ENCODE measurements at regions not wholly inside any gene's neighbourhood (a gene's known extent, or its start where the extent isn't known, plus 50 kb on each side); places are given as distances from the start of the nearest gene placed in this dataset.

DNA sequence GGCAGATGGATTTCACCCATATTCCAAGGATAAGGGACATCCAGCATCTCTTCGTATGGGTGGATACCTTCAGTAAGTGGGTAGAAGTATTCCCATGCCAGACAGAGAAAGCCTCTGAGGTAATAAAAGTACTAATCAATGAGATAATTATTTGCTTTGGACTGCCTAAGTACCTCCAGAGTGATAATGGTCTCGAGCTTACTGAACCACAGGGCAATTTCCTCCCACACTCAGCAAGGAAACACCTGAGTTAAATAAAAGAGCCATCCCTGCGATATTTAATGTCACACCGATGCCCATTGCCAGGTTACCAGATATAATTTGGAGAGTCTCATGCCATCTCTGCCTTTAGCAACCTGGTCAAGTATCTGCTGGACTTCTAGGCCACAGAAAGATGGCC, 70.6 kb upstream of the MPEG1 start:
- Histone ChIP-seq H3K4me1 (ENCODE audit: control insufficient read depth in 1 of 2, insufficient read depth in 2 of 2, low read length in 2 of 2) (peaks cover 0 to 1% of the 10 kb centered on the region in 2 donors), H3K36me3 (ENCODE audit: control insufficient read depth in 1 of 2, insufficient read depth in 2 of 2, low read length in 1 of 2) (no peaks in the 10 kb centered on the region), H3K27ac (ENCODE audit: low read depth in 1 of 2, low read length in 2 of 2) (no peak overlapping the region), H3K4me3 (ENCODE audit: low read length in 2 of 2) (no peak overlapping the region), H3K9me3 (ENCODE audit: control insufficient read depth, low read length) (no peaks in the 10 kb centered on the region), H3K27me3 (ENCODE audit: control insufficient read depth in 1 of 2, insufficient read depth in 2 of 2, low read length in 1 of 2) (no peaks in the 10 kb centered on the region)
- 74 to 77% methylated on average over 4 of the region's 4 CpGs for WGBS, 2 donors
- intact Hi-C loops (cut with DNase I): loop anchor here in 1 of 2 donors (5.0 kb wide), 1 partner anchor 76 kb away; no protein-coding TSS in a partner anchor
- ATAC-seq (ENCODE audit: low FRiP score) (no peak), DNase-seq (no peak)

DNA sequence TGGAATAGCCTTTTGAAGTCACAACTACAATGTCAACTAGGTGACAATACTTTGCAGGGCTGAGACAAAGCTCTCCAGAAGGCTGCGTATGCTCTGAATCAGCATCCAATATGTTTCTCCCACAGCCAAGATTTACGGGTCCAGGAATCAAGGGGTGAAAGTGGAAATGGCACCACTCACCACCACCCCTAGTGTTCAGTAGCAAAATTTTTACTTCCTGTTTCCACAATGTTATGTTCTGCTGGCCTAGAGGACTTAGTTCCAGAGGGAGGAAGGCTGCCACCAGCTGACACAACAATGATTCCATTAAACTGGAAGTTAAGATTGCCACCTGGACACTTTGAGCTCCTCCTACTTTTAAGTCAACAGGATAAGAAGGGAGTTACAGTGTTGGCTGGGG, 68.5 kb upstream of the MPEG1 start:
- peaks cover 0 to 1% of the 10 kb centered on the region in 2 donors for H3K4me1 ChIP-seq (ENCODE audit: control insufficient read depth in 1 of 2, insufficient read depth in 2 of 2, low read length in 2 of 2)
- no peaks in the 10 kb centered on the region for H3K27me3 ChIP-seq (ENCODE audit: control insufficient read depth in 1 of 2, insufficient read depth in 2 of 2, low read length in 1 of 2)
- H3K27ac ChIP-seq (ENCODE audit: low read depth in 1 of 2, low read length in 2 of 2): no peak overlapping the region
- WGBS, 2 donors: 83 to 87% methylated on average over 2 of the region's 2 CpGs
- ATAC-seq (ENCODE audit: low FRiP score) (no peak), DNase-seq (no peak)
- no peak overlapping the region for H3K4me3 ChIP-seq (ENCODE audit: low read length in 2 of 2)
- no peaks in the 10 kb centered on the region for H3K36me3 ChIP-seq (ENCODE audit: control insufficient read depth in 1 of 2, insufficient read depth in 2 of 2, low read length in 1 of 2)
- H3K9me3 ChIP-seq (ENCODE audit: control insufficient read depth, low read length): no peaks in the 10 kb centered on the region
- intact Hi-C loops (cut with DNase I): loop anchor here in 1 of 2 donors (5.0 kb wide), 1 partner anchor 74 kb away; no protein-coding TSS in a partner anchor

DNA sequence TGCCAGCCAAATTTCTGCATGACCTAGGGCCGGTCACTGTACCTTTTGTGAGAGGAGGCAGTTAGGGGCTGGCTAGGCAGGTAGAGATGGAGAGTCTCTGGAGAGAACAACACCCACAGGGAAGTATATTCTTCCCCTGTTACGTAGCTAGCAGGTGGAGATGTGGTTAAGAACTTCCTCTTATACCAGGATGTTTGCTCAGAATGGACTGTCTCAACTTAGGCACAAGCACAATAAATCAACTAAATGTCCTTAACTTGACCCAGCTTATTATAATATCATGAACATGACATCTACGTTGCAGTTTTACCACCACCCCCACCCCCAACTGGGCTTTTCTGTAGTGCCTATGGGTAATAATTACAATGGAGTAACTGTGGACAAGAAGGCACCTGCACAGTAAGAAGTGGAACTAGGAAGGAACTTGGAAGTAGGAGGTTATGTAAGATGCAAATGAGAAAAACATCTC, 60.7 kb upstream of the MPEG1 start:
- Histone ChIP-seq H3K27ac (ENCODE audit: low read depth in 1 of 2, low read length in 2 of 2) (no peak overlapping the region), H3K4me3 (ENCODE audit: low read length in 2 of 2) (no peak overlapping the region), H3K9me3 (ENCODE audit: control insufficient read depth, low read length) (no peaks in the 10 kb centered on the region), H3K4me1 (ENCODE audit: control insufficient read depth in 1 of 2, insufficient read depth in 2 of 2, low read length in 2 of 2) (no peaks in the 10 kb centered on the region), H3K36me3 (ENCODE audit: control insufficient read depth in 1 of 2, insufficient read depth in 2 of 2, low read length in 1 of 2) (no peaks in the 10 kb centered on the region), H3K27me3 (ENCODE audit: control insufficient read depth in 1 of 2, insufficient read depth in 2 of 2, low read length in 1 of 2) (no peaks in the 10 kb centered on the region)
- ATAC-seq (ENCODE audit: low FRiP score) (peak; percentile 53), DNase-seq (no peak)
- intact Hi-C loops (cut with DNase I): no loop called here
- WGBS, 2 donors: 62 to 72% methylated on average over 3 of the region's 3 CpGs

DNA sequence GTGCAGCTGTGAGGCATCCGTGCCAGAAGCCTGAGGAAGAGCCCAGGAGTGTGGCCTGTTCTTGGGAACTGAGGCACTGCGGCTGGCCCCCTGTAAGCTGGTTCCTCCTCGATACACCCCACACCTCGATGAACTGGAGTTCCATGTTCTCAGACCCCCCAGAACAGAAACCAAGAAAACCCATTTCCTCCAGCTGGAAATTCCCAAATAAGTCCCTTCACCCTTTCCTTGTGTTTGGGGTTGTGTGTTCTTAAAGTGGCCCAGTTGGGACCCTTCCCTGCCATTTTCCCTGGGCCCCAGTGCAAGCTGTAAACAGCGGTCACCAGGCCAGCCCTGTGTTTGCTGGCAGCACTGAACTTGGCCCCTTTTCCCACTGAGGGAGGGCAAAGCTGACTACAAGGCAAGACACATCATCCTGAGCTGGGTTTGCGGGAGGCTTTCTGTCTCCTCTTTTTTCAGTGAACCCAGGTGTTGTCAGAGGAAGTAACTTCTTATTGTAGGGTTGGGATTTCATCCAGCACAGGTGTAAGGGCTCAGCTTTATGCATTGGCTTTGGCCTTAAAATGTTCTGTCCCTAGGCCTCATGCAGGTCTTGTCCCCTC, 60.1 kb upstream of the MPEG1 start:
- DNase-seq: no peak
- 82 to 91% methylated on average over 6 of the region's 6 CpGs for WGBS, 2 donors
- no peaks in the 10 kb centered on the region for H3K27me3 ChIP-seq (ENCODE audit: control insufficient read depth in 1 of 2, insufficient read depth in 2 of 2, low read length in 1 of 2)
- no peaks in the 10 kb centered on the region for H3K4me1 ChIP-seq (ENCODE audit: control insufficient read depth in 1 of 2, insufficient read depth in 2 of 2, low read length in 2 of 2)
- intact Hi-C loops (cut with DNase I): no loop called here
- no peak overlapping the region for H3K4me3 ChIP-seq (ENCODE audit: low read length in 2 of 2)
- no peaks in the 10 kb centered on the region for H3K36me3 ChIP-seq (ENCODE audit: control insufficient read depth in 1 of 2, insufficient read depth in 2 of 2, low read length in 1 of 2)
- no peak overlapping the region for H3K27ac ChIP-seq (ENCODE audit: low read depth in 1 of 2, low read length in 2 of 2)
- H3K9me3 ChIP-seq (ENCODE audit: control insufficient read depth, low read length): no peaks in the 10 kb centered on the region
- ATAC-seq (ENCODE audit: low FRiP score): no peak

DNA sequence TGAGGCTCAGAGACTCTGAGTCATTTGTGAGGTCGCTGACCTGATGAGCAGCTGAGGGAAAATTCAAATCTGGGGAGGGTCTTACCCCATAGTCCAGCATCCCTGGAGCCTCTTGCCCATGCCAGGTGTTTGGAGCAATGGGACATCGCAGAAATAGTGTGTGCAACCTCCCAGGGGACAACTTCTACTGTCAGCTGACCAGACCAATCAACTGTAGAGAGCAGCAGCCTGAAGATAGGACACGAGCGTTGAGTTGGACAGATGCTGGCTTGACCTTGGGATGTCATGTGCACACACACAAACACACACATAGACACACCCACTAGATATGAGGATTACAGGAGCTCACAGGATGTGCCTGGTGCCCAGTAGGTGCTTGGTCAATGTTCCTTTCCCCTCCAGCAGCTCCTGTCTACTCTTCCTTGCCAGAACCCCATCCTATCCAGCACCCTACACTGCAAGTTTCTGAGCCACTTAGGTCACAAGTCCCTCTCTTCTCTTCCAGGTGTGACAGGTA, 59.1 kb upstream of the MPEG1 start:
- no peaks in the 10 kb centered on the region for H3K9me3 ChIP-seq (ENCODE audit: control insufficient read depth, low read length)
- no peaks in the 10 kb centered on the region for H3K4me1 ChIP-seq (ENCODE audit: control insufficient read depth in 1 of 2, insufficient read depth in 2 of 2, low read length in 2 of 2)
- no peak overlapping the region for H3K27ac ChIP-seq (ENCODE audit: low read depth in 1 of 2, low read length in 2 of 2)
- DNase-seq (no peak), ATAC-seq (ENCODE audit: low FRiP score) (no peak)
- H3K36me3 ChIP-seq (ENCODE audit: control insufficient read depth in 1 of 2, insufficient read depth in 2 of 2, low read length in 1 of 2): no peaks in the 10 kb centered on the region
- intact Hi-C loops (cut with DNase I): no loop called here
- no peak overlapping the region for H3K4me3 ChIP-seq (ENCODE audit: low read length in 2 of 2)
- 76 to 83% methylated on average over 4 of the region's 4 CpGs for WGBS, 2 donors
- no peaks in the 10 kb centered on the region for H3K27me3 ChIP-seq (ENCODE audit: control insufficient read depth in 1 of 2, insufficient read depth in 2 of 2, low read length in 1 of 2)

DNA sequence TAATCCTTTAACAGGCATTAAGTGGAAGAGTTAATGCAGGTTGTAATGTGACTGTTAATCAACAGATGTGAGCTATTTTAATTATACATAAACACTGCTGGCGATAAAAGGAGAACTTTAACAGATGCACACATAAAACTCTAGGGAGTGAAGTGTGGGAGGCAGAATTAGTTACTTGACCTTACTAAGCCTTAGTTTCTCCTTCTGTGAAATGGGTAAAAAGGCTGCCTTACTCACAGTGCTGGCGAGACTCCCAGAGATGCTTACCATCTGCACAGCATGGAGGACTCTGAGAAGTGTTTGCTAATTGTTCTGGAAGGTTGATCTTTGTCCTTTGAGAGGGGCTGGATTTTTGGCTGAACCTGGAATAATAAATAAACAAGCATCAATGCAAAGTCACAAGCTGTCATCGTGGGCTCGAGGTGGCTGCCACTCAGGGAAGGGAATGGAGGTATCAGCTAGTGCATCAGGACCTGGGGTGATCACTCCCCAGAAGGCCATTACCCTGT, 58.6 kb upstream of the MPEG1 start:
- Histone ChIP-seq H3K27ac (ENCODE audit: low read depth in 1 of 2, low read length in 2 of 2) (no peak overlapping the region), H3K36me3 (ENCODE audit: control insufficient read depth in 1 of 2, insufficient read depth in 2 of 2, low read length in 1 of 2) (no peaks in the 10 kb centered on the region), H3K4me3 (ENCODE audit: low read length in 2 of 2) (no peak overlapping the region), H3K9me3 (ENCODE audit: control insufficient read depth, low read length) (no peaks in the 10 kb centered on the region), H3K4me1 (ENCODE audit: control insufficient read depth in 1 of 2, insufficient read depth in 2 of 2, low read length in 2 of 2) (no peaks in the 10 kb centered on the region), H3K27me3 (ENCODE audit: control insufficient read depth in 1 of 2, insufficient read depth in 2 of 2, low read length in 1 of 2) (no peaks in the 10 kb centered on the region)
- intact Hi-C loops (cut with DNase I): no loop called here
- ATAC-seq (ENCODE audit: low FRiP score) (no peak), DNase-seq (no peak)
- WGBS, 2 donors: 77% methylated on average over 4 of the region's 4 CpGs

DNA sequence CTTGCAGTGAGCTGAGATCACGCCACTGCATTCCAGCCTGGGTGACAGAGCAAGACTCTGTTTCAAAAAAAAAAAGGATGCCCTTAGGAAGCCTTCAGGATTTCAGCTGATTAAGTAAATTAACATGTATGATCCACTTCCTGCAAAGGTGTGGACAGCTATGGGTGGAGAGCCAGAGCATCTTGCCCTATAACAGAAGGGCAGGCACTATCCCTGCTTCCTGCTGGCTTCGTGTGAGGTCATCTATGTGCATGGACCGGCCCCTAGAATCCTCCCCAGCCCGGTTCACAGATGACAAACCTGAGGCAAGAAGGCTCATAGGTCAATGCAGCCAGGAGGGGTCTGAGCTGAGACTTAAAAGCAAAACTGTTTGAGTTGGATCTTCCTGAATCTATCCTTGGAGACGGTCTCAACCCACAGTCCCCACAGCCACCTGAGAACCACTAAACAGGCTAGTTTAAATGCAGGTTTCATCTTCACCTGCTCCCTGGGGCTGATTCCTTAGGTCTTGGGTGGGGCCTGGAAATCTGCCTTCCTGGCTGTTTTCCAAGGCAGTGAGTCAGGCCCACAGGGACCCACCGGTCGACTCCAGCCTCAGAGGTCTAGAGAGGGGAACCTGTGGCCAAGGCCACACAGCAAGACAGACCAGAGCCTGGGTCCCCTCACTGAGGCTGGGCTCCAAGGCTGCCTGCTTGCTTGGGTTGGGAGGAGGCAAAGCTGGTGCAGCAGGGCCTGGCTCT, 55.2 kb upstream of the MPEG1 start:
- intact Hi-C loops (cut with DNase I): no loop called here
- H3K36me3 ChIP-seq (ENCODE audit: control insufficient read depth in 1 of 2, insufficient read depth in 2 of 2, low read length in 1 of 2): no peaks in the 10 kb centered on the region
- DNase-seq (no peak), ATAC-seq (ENCODE audit: low FRiP score) (no peak)
- 69 to 71% methylated on average over 7 of the region's 7 CpGs for WGBS, 2 donors
- H3K27ac ChIP-seq (ENCODE audit: low read depth in 1 of 2, low read length in 2 of 2): no peak overlapping the region
- H3K4me1 ChIP-seq (ENCODE audit: control insufficient read depth in 1 of 2, insufficient read depth in 2 of 2, low read length in 2 of 2): no peaks in the 10 kb centered on the region
- no peak overlapping the region for H3K4me3 ChIP-seq (ENCODE audit: low read length in 2 of 2)
- no peaks in the 10 kb centered on the region for H3K9me3 ChIP-seq (ENCODE audit: control insufficient read depth, low read length)
- no peaks in the 10 kb centered on the region for H3K27me3 ChIP-seq (ENCODE audit: control insufficient read depth in 1 of 2, insufficient read depth in 2 of 2, low read length in 1 of 2)

DNA sequence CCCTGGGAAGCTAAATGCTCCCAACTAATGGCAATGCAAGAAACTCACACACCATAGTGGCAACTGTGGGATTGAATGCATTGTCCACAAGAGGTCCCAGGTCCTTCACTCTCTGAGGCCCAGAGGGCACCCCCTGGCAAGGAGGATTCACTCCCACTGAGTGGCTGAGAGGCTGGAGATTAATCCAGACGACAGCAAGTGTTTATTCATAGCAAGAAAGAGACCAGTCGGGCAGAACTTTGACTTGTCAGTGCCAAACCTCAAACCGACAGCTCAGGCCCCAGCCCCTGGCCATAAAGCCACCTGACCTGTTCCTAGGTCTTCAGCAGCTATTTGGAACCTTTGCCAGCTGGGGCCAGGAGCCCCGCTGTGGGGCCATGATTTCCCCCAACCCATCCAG, 54.5 kb upstream of the MPEG1 start:
- no peak overlapping the region for H3K27ac ChIP-seq (ENCODE audit: low read depth in 1 of 2, low read length in 2 of 2)
- H3K9me3 ChIP-seq (ENCODE audit: control insufficient read depth, low read length): no peaks in the 10 kb centered on the region
- intact Hi-C loops (cut with DNase I): no loop called here
- no peak for DNase-seq
- 73 to 75% methylated on average over 4 of the region's 4 CpGs for WGBS, 2 donors
- no peaks in the 10 kb centered on the region for H3K36me3 ChIP-seq (ENCODE audit: control insufficient read depth in 1 of 2, insufficient read depth in 2 of 2, low read length in 1 of 2)
- no peak for ATAC-seq (ENCODE audit: low FRiP score)
- no peak overlapping the region for H3K4me3 ChIP-seq (ENCODE audit: low read length in 2 of 2)
- no peaks in the 10 kb centered on the region for H3K27me3 ChIP-seq (ENCODE audit: control insufficient read depth in 1 of 2, insufficient read depth in 2 of 2, low read length in 1 of 2)
- no peaks in the 10 kb centered on the region for H3K4me1 ChIP-seq (ENCODE audit: control insufficient read depth in 1 of 2, insufficient read depth in 2 of 2, low read length in 2 of 2)

DNA sequence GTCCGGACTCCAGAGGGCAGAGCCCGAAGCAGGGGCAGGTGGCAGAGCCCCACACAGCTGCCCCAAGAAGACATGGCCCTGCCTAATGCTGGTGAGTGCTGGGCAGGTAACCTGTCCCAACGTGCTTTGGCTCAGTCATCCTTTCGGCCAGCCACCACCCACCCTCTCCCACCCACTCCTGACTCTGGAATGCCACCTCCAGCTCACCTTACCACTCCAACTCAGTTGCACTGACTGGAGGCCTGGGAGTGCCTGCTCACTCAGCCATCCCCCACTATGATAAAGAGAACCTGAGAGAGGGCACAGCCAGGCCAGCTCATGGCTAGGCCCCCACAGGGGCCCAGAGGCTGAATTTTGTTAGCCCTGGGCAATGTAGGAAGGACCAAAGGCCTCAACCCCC, 53.8 kb upstream of the MPEG1 start:
- H3K27me3 ChIP-seq (ENCODE audit: control insufficient read depth in 1 of 2, insufficient read depth in 2 of 2, low read length in 1 of 2): no peaks in the 10 kb centered on the region
- intact Hi-C loops (cut with DNase I): no loop called here
- ATAC-seq (ENCODE audit: low FRiP score) (no peak), DNase-seq (no peak)
- H3K9me3 ChIP-seq (ENCODE audit: control insufficient read depth, low read length): no peaks in the 10 kb centered on the region
- no peak overlapping the region for H3K4me3 ChIP-seq (ENCODE audit: low read length in 2 of 2)
- H3K4me1 ChIP-seq (ENCODE audit: control insufficient read depth in 1 of 2, insufficient read depth in 2 of 2, low read length in 2 of 2): no peaks in the 10 kb centered on the region
- H3K27ac ChIP-seq (ENCODE audit: low read depth in 1 of 2, low read length in 2 of 2): no peak overlapping the region
- no peaks in the 10 kb centered on the region for H3K36me3 ChIP-seq (ENCODE audit: control insufficient read depth in 1 of 2, insufficient read depth in 2 of 2, low read length in 1 of 2)
- WGBS, 2 donors: 76 to 82% methylated on average over 3 to 4 of the region's 4 CpGs

All from aorta (tissue), 5 donors.